AG09319 (cell line): ENCODE measurements at regions not wholly inside any gene's neighbourhood (a gene's known extent, or its start where the extent isn't known, plus 50 kb on each side); places are given as distances from the start of the nearest gene placed in this dataset.
A peak's percentile ranks its signal among the peaks of the same experiment; 100 is the strongest.

Experiments used
- DNase-seq: peaks from one replicate; pipeline ENCODE4 v3.0.0-alpha.2; 2010; ENCODE audit warnings: low read depth; ENCODE audit errors: extremely low read depth
- TF ChIP-seq, protein P1 (sequence below): IDR thresholded peaks from 2 replicates; pipeline ENCODE4 v1.5.1; 2011; ENCODE audit warnings: low read depth, mild to moderate bottlenecking, inconsistent platforms, low read length, moderate library complexity

DNA sequence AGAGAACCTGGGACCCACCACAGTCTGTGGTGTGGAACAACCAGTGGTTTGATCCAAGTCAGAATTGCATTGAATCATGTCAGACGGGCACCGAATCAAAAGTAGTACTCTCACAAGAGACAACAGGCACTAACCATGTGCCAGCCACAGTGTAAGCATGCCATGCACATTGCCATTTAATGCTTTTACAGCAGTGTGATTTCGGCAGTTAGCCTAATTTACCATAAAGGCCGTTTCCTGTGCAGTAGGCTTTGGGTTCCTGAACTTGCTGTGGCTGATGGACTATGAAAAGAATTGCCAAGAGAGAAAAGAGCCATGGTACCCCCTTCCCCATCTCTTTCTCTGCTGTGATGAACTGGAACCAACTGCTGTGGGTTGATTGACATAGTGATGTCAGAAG is 540.6 kb downstream of the EBF1 start:
- TF ChIP-seq, protein P1, sequence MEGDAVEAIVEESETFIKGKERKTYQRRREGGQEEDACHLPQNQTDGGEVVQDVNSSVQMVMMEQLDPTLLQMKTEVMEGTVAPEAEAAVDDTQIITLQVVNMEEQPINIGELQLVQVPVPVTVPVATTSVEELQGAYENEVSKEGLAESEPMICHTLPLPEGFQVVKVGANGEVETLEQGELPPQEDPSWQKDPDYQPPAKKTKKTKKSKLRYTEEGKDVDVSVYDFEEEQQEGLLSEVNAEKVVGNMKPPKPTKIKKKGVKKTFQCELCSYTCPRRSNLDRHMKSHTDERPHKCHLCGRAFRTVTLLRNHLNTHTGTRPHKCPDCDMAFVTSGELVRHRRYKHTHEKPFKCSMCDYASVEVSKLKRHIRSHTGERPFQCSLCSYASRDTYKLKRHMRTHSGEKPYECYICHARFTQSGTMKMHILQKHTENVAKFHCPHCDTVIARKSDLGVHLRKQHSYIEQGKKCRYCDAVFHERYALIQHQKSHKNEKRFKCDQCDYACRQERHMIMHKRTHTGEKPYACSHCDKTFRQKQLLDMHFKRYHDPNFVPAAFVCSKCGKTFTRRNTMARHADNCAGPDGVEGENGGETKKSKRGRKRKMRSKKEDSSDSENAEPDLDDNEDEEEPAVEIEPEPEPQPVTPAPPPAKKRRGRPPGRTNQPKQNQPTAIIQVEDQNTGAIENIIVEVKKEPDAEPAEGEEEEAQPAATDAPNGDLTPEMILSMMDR = no peak
- no peak for DNase-seq

- no peak for DNase-seq
- TF ChIP-seq, protein P1 = no peak
Observed at GRCh38 chr5:158553962-158554336, 545.8 kb downstream of the EBF1 start.

- peak; percentile 84 for DNase-seq
- TF ChIP-seq, protein P1 = no peak
Observed at GRCh38 chr5:158553195-158553961, 546.3 kb downstream of the EBF1 start.

DNA sequence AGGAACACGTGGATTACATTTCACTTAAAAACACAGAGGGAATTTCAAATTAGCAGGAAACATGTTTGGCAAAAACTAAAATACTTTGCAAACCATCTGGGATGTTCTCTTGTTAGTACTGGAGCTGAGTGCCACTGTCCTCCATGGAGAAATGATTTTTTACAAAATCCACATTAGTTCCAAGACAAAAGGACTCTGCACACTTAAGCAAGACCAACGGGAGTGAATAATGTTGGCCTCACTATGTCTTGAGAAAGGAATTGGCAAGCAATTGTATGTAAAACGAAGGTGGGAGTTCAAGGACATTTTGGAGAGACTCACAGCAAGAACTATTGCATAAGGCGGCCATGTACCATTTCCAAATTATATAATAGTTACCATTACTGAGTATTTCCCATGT is 547.5 kb downstream of the EBF1 start:
- no peak for DNase-seq
- TF ChIP-seq, protein P1 = no peak

GRCh38 chr5:158549311-158549710 is 550.4 kb downstream of the EBF1 start:
- TF ChIP-seq, protein P1 = no peak
- no peak for DNase-seq

DNA sequence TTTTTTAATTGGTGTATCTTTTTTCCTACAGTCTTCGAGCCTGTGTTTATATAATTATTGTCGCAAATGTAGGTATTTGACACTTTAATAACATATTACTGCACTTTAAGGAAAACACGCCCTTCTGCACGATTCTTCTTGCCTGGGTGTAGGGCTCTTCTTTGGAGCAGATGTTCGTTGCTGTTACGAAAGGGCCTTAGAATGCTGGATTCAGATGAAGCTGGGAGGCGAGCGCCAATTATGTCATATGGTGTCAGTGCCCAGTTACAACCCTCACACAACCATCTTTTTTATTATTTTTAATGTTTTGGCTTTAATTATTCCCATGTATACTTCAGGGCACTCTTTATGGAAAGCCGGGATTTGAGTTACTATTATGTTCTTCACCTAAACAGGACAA is 553.0 kb downstream of the EBF1 start:
- DNase-seq = peak; percentile 23
- TF ChIP-seq, protein P1 = no peak

DNA sequence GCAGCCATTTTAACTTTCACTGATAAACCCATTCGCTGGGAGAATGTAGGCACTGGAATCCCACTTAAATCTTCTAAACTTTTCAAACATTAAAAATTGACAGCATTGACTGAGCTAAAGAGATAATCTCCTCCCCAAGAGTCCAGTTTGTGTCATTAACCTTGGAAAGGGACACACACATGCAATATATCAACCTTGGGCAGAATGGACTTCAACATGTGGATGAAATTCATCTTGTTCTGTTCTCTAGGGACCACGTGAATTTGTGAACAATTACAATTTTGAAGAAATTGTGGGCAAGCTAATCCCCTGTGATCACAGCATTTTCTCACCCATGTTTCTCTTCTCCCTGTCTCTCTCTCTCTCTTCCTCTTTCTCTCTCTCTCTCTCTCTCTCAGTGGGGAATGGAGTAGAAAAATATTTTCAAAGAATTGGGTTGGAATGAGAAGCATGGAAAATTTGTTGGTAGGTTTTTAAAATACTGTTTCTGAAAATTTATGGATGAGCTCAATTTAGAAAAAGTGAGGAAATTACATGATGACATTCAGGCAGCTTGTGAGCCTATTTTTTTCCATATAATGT is 553.7 kb downstream of the EBF1 start:
- TF ChIP-seq, protein P1 = no peak
- no peak for DNase-seq
